ENCODE measurements at regions not wholly inside any gene's neighbourhood (a gene's known extent, or its start where the extent isn't known, plus 50 kb on each side); places are given as distances from the start of the nearest gene placed in this dataset.
A peak's percentile ranks its signal among the peaks of the same experiment; 100 is the strongest.
"Not testable (repeated sequence)": the region's sequence is repeated elsewhere in the genome, so short reads cannot be mapped to it uniquely, and the experiment has no call there.

GRCh38 chr6:156434049-156434794 lies 343.0 kb upstream of the ARID1B start:
- no peak for ATAC-seq
- no peak for DNase-seq
- no peaks in the 10 kb centered on the region for H3K27me3 Mint-ChIP-seq
- H3K27ac Mint-ChIP-seq, result peak overlapping the region in 1 of 2 donors; percentile 16
- H3K4me1 Mint-ChIP-seq, result no peaks in the 10 kb centered on the region
- peaks cover 0 to 4% of the 10 kb centered on the region in 2 donors for H3K9me3 Mint-ChIP-seq
- H3K4me3 Mint-ChIP-seq, result no peak overlapping the region

DNA sequence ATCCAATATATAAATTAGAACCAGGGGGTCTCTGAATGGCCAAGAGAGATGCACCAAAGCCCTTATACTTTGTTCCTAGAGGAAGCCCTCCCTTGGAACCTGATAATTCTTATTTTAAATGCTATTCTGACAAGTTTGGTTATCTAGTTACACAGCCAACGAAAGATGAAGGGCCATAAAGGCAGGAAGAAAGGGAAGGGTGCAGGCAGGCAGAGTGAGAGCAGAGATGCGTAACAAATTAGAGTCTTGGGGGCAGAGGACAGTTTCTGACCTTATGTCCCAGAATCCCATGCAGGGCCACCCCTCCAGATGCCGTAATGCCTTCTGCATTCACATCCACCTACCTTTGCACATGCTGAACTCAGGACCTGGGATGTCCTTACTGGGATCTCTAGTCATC lies 344.6 kb upstream of the ARID1B start:
- ATAC-seq, result no peak
- no peak for DNase-seq
- Mint-ChIP-seq H3K27me3 (no peaks in the 10 kb centered on the region), H3K9me3 (peaks cover 0 to 4% of the 10 kb centered on the region in 2 donors), H3K4me1 (no peaks in the 10 kb centered on the region), H3K4me3 (no peak overlapping the region), H3K27ac (no peak overlapping the region)

- Mint-ChIP-seq H3K9me3 (peaks cover 0 to 4% of the 10 kb centered on the region in 2 donors), H3K4me1 (peaks cover 9% of the 10 kb centered on the region), H3K27me3 (no peaks in the 10 kb centered on the region), H3K4me3 (no peak overlapping the region), H3K27ac (no peak overlapping the region)
- ATAC-seq (no peak), DNase-seq (no peak)
Observed at GRCh38 chr6:156430386-156430785, 346.8 kb upstream of the ARID1B start.

DNA sequence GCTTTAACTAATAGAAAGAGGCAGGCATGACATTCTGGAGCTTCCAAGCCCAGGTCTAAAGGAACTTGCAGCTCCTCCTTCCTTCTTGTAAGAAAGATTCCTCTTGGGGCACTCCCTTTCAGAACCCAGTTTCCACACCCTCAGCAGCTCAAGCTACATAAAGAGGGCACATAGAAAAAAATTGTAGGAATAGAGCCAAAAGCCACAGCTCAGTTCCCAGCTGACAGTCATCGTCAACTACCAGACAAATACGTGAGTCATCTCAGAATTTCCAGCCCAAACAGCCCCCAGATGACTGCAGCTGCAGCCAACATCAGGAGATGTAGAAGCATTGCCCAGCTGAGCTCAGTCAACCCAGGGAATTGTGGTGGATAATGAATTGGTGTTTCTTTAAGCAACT lies 349.8 kb upstream of the ARID1B start:
- Mint-ChIP-seq H3K4me1 (peaks cover 38% of the 10 kb centered on the region), H3K27ac (no peak overlapping the region), H3K4me3 (no peak overlapping the region), H3K27me3 (no peaks in the 10 kb centered on the region), H3K9me3 (peaks cover 0 to 4% of the 10 kb centered on the region in 2 donors)
- DNase-seq (no peak), ATAC-seq (no peak)

DNA sequence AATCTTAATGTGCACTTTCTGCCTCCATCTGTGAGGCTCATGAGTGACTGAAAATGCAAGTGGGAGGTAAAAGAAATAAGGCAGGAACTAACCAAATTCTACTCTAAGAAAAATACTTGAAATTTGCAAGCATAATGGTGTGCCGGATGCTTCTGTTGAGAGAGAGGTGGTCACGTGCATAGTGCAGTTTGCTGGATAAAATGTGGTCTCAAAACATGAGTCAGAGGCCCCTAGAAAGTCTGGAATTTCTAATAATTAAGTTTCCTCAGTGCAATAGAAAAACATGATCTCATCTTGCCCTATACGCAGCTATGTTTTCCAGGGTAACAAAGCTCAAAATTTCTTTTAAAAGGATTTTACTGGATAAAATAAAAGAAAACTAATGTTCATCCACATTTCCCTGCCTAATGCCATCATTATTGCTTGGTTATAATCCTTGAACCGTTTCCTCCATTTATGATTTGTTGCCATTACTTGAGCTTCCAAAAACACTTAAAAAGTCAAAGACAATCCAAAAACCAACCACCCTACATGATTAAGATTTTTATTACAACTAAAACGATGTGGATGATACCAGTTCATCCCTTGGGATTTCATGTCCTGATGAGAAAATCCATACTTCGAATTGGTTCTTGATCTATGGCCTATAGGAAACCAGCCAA lies 351.7 kb upstream of the ARID1B start:
- ATAC-seq (no peak), DNase-seq (no peak)
- peaks cover 0 to 3% of the 10 kb centered on the region in 2 donors for H3K9me3 Mint-ChIP-seq
- no peak overlapping the region for H3K4me3 Mint-ChIP-seq
- H3K27ac Mint-ChIP-seq, result no peak overlapping the region
- H3K27me3 Mint-ChIP-seq, result no peaks in the 10 kb centered on the region
- H3K4me1 Mint-ChIP-seq, result peaks cover 38% of the 10 kb centered on the region

GRCh38 chr6:156423829-156424228 lies 353.3 kb upstream of the ARID1B start:
- Mint-ChIP-seq H3K27ac (peak overlapping the region; percentile 36 to 78), H3K4me1 (peaks cover 38% of the 10 kb centered on the region), H3K9me3 (peaks cover 0 to 3% of the 10 kb centered on the region in 2 donors), H3K4me3 (peak overlapping the region; percentile 16 to 21), H3K27me3 (no peaks in the 10 kb centered on the region)
- DNase-seq (peak; percentile 38 to 72), ATAC-seq (peak; percentile 96)

GRCh38 chr6:156423075-156423474 lies 354.1 kb upstream of the ARID1B start:
- Mint-ChIP-seq H3K9me3 (peaks cover 0 to 3% of the 10 kb centered on the region in 2 donors), H3K27me3 (no peaks in the 10 kb centered on the region), H3K27ac (peak overlapping the region; percentile 28 to 36), H3K4me1 (peaks cover 38% of the 10 kb centered on the region), H3K4me3 (peak overlapping the region; percentile 21 to 37)
- peak; percentile 16 for ATAC-seq
- no peak for DNase-seq

DNA sequence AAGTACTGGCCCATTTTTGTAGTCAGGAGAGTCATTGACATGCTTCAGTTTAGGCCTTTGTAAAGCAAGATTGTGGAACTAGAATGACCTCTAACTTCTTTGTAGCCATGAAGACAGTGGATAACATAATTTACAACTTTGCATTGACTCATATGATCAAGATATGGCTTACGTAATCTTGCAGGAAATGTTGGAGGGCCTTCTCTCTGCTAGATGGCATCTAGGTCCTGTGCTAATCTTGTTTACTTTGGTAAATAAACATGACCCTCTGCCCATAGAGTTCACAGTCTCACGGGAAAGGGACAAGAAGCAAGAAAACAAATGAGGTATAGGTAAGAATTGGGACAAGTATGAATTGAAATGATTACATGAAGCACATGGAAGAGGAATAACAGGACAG lies 355.2 kb upstream of the ARID1B start:
- Mint-ChIP-seq H3K4me3 (no peak overlapping the region), H3K27me3 (no peaks in the 10 kb centered on the region), H3K4me1 (peaks cover 33% of the 10 kb centered on the region), H3K27ac (no peak overlapping the region), H3K9me3 (peaks cover 0 to 3% of the 10 kb centered on the region in 2 donors)
- no peak for DNase-seq
- no peak for ATAC-seq

- DNase-seq, H3K27me3 Mint-ChIP-seq, ATAC-seq, H3K4me3 Mint-ChIP-seq, H3K9me3 Mint-ChIP-seq, H3K27ac Mint-ChIP-seq: not testable (repeated sequence)
- H3K4me1 Mint-ChIP-seq, result peaks cover 29% of the 10 kb centered on the region
Observed at GRCh38 chr6:156421301-156421700, 355.9 kb upstream of the ARID1B start.

GRCh38 chr6:156420172-156420993 lies 356.8 kb upstream of the ARID1B start:
- H3K27me3 Mint-ChIP-seq, result no peaks in the 10 kb centered on the region
- ATAC-seq (no peak), DNase-seq (no peak)
- no peak overlapping the region for H3K27ac Mint-ChIP-seq
- peaks cover 29% of the 10 kb centered on the region for H3K4me1 Mint-ChIP-seq
- peaks cover 0 to 3% of the 10 kb centered on the region in 2 donors for H3K9me3 Mint-ChIP-seq
- no peak overlapping the region for H3K4me3 Mint-ChIP-seq

DNA sequence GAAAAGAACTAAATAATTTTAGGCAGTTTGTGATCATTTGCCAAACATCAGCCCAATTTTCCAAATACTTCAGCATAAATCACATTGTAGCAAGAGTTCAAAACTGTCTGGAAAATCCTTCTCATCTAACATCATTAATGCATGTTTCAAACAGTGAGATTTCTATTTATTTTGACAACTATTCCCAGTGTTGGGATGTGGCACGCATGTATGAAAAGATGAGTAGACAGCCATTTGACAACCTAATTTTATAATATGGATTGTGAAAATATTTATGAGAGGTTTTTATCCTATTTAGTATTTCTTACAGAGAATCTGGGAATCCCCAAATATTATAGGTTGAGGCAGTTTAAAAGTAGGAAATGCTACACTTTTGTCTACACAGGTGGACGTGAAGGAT lies 357.6 kb upstream of the ARID1B start:
- H3K27ac Mint-ChIP-seq, result no peak overlapping the region
- DNase-seq (no peak), ATAC-seq (no peak)
- H3K9me3 Mint-ChIP-seq, result peaks cover 0 to 3% of the 10 kb centered on the region in 2 donors
- no peaks in the 10 kb centered on the region for H3K27me3 Mint-ChIP-seq
- H3K4me1 Mint-ChIP-seq, result peaks cover 23% of the 10 kb centered on the region
- no peak overlapping the region for H3K4me3 Mint-ChIP-seq

DNA sequence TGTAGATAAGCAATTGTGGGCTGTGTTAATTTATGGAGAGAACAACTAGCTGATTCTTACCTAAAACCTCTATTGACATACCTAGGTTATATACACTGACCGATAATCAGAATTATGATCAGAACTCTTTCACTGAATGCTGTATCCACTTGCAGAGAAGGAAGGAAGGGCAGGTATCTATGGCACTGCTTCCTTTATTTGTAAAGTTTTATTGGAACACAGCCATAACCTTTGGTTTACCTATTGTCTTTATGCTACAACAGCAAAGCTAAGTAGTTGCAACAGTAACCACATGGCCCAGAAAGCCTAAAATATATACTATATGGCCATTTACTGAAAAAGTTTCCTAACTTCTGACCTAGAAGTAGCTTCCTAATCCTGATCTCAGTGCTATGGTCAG lies 358.9 kb upstream of the ARID1B start:
- Mint-ChIP-seq H3K27ac (no peak overlapping the region), H3K9me3 (peaks cover 0 to 3% of the 10 kb centered on the region in 2 donors), H3K4me3 (no peak overlapping the region), H3K4me1 (peaks cover 10% of the 10 kb centered on the region), H3K27me3 (no peaks in the 10 kb centered on the region)
- ATAC-seq (no peak), DNase-seq (no peak)

GRCh38 chr6:156416391-156416790 lies 360.8 kb upstream of the ARID1B start:
- ATAC-seq (no peak), DNase-seq (no peak)
- no peak overlapping the region for H3K27ac Mint-ChIP-seq
- H3K27me3 Mint-ChIP-seq, result no peaks in the 10 kb centered on the region
- no peaks in the 10 kb centered on the region for H3K9me3 Mint-ChIP-seq
- H3K4me3 Mint-ChIP-seq, result no peak overlapping the region
- H3K4me1 Mint-ChIP-seq, result no peaks in the 10 kb centered on the region

DNA sequence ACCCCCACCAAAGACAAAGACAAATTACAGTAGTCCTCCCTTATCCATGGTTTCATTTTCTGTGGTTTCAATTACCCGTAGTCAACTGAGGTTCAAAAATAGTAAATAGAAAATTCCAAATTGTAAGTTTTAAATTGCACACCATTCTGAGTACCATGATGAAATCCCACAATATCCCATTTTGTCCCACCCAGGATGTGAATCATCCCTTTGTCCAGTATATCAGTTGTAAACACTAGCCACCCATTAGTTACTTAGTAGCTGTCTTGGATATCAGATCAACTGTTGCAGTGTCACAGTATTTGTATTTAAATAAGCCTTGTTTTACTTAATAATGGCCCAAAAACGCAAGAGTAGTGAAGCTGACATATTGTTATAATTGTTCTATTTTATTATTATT lies 364.0 kb upstream of the ARID1B start:
- no peak for DNase-seq
- Mint-ChIP-seq H3K4me3 (no peak overlapping the region), H3K27me3 (no peaks in the 10 kb centered on the region), H3K4me1 (no peaks in the 10 kb centered on the region), H3K9me3 (no peaks in the 10 kb centered on the region), H3K27ac (no peak overlapping the region)
- ATAC-seq, result no peak

GRCh38 chr6:156410649-156411048 lies 366.5 kb upstream of the ARID1B start:
- no peak for DNase-seq
- Mint-ChIP-seq H3K9me3 (no peaks in the 10 kb centered on the region), H3K4me1 (no peaks in the 10 kb centered on the region), H3K27me3 (no peaks in the 10 kb centered on the region), H3K4me3 (no peak overlapping the region), H3K27ac (no peak overlapping the region)
- ATAC-seq, result no peak

DNA sequence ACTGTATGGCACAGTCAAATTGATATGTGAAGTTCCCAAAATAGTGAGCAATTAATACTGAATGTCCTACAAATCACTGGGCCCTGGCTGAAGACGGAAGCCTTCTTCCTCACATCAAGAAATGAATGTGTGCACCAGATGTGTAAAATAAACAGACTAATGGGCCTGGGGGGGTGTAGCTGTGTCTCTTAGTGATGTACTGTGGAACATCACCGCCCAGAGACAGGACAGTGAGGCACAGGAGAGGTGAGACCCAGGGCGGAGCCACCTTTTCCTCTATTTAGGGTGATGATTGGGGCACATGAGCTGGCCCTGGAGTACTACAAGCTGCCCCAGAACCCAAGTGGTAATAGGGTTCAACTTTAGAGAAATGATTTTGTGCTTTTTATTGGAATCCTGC lies 368.5 kb upstream of the ARID1B start:
- H3K4me3 Mint-ChIP-seq, result no peak overlapping the region
- DNase-seq (no peak), ATAC-seq (no peak)
- H3K9me3 Mint-ChIP-seq, result peaks cover under 1 to 4% of the 10 kb centered on the region in 2 donors
- peaks cover 3% of the 10 kb centered on the region for H3K27me3 Mint-ChIP-seq
- no peaks in the 10 kb centered on the region for H3K4me1 Mint-ChIP-seq
- no peak overlapping the region for H3K27ac Mint-ChIP-seq
